Eye (tissue), 1 donor: ENCODE measurements at regions not wholly inside any gene's neighbourhood (a gene's known extent, or its start where the extent isn't known, plus 50 kb on each side); places are given as distances from the start of the nearest gene placed in this dataset.
"Not testable (repeated sequence)": the region's sequence is repeated elsewhere in the genome, so short reads cannot be mapped to it uniquely, and the experiment has no call there.

Experiments used
- DNase-seq: peaks from one replicate; pipeline ENCODE4 v3.0.0-alpha.2; 2015

- DNase-seq, result no peak
Measured at GRCh38 chr4:141347684-141348083, 127.0 kb downstream of the ZNF330 start.

- no peak for DNase-seq
Measured at GRCh38 chr4:141348125-141348524, 127.4 kb downstream of the ZNF330 start.

- DNase-seq, result no peak
Measured at GRCh38 chr4:141348573-141348972, 127.9 kb downstream of the ZNF330 start.

DNA sequence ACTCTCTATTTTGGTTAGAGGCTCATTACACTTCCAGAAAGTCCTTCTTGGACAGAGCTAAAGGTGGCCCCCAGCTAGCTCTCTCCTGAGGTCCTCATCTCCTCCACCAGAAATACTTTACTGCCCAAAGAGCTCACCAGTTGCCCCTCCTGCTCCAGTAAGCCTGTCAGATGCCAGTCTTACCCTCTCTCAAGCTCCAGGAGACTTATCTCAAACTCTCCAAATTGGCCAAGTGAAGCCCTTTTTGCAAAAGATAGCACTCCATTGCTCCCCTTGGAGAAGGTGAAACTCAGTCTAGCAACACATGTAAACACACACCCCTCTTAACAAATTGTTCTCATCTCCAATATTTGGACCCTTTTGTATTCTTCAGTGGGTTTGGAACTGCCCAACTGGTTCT lies 128.5 kb downstream of the ZNF330 start:
- DNase-seq, result no peak

GRCh38 chr4:141350122-141350905 lies 129.6 kb downstream of the ZNF330 start:
- peak; percentile 27 for DNase-seq

DNA sequence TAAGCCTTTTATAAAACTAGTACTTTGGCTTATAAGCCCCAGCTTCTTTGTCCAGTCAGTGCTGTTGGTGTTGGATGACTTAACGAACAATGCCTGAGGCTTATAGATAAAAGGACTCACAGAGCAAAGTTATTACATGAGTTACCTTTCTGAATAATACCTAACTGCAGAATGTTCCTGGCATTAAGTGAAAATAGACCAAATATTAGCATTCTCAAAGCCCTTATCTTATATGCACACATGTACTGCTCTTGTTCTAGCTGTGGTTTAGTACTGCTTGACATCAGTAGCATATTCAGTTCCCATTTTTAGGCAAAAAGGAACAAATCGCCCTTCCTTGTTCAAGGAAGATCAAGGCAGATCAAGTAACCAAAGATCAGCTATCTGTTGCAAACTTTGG lies 131.6 kb downstream of the ZNF330 start:
- no peak for DNase-seq

GRCh38 chr4:141352909-141353525 lies 132.3 kb downstream of the ZNF330 start:
- no peak for DNase-seq

DNA sequence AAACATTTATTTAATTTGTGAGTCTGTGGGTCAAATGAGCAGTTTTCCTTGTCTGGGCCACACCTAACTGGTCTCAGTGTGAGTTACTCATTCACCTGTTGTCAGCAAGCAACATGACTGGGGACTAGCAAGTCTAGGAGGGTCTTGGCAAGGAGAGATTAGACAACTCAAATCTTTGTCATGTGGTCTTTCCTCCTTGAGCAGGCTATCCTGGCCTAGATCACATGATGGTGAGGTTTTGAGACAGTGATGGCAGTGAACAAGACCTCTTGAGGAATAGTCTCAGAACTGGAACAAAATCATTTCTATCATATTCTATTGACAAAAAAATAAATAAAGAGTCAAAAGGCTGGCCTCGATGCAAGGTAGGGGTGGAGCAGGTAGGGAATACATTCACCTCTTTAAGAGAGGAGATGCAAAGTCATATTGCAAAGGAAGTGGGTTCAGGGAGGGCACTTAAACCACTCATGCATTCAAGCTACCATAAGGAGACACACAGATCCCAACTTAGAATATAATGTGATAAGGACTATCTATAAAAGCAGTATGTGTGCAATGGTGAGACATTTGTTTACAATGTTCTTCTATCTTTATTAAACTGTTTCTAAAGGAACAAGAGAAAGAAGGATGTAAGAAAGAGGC lies 135.7 kb downstream of the ZNF330 start:
- no peak for DNase-seq

GRCh38 chr4:141356963-141357335 lies 136.3 kb downstream of the ZNF330 start:
- DNase-seq, result no peak

DNA sequence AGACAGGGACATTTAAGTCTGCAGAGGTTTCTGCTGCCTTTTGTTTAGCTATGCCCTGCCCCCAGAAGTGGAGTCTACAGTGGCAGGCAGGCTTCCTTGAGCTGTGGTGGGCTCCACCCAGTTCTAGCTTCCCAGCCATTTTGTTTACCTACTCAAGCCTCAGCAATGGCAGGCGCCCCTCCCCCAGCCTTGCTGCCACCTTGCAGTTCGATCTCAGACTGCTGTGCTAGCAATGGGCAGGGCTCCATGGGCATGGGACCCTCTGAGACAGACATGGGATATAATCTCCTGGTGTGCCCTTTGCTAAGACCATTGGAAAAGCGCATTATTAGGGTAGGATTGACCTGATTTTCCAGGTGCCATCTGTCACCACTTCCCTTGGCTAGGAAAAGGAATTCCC lies 147.5 kb downstream of the ZNF330 start:
- DNase-seq, result not testable (repeated sequence)

DNA sequence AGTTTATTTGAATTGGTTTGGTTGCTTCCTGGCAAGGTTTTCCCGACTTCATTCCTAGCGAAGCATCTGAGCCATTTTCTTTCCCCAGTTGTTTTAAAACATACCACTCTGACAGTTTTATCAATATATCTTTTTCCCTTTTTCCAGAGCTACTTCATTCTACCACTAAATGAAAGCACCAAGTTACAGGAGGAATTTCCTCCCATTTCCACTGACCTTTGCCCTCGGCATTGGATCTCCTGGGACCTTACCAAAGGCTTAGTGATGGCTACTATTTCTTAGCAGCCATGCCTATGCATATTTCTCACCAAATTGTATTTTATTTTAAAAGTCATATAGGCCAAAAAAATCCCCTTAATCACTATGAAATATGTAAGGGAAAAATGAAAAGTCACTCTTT lies 150.5 kb downstream of the ZNF330 start:
- DNase-seq, result no peak

DNA sequence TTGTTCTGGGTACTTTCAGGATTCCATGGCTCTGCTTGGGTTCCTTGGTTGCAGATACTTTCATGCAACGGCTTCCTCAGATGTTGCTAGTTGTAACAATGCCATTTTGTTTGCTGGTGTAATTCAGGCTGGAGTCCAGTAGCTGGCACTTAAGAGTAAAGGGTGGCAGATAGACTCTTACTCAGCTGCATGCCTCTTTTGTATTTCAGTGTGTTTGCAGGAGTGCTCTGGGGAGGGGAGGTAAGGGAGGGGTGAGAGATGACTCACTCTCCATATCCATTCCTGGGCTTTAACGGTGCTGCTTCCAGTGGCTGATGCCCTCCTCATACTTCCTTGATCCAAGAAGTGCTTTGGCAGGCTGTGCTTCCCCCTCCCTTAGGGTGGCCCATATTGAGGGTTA lies 155.2 kb downstream of the ZNF330 start:
- DNase-seq, result no peak

DNA sequence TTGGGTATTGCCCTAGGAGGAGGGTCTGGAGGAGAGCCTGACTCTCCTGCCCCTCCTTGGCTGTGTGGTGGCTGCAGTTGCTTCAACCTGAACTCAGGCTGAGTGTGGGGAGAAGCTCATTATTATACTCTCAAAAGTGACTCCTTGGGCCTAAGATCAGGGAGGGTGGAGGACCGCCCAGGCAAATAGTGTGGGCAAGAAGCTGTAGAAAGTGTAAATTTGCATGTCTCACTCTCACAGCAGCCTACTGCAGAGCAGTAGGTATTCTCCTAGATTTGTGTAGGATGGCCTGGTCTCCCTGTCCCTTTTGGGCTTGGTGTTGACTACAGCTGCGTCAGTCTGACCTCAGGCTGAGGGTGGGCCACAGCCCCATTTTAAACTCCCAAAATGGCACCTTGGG lies 156.1 kb downstream of the ZNF330 start:
- DNase-seq, result no peak

DNA sequence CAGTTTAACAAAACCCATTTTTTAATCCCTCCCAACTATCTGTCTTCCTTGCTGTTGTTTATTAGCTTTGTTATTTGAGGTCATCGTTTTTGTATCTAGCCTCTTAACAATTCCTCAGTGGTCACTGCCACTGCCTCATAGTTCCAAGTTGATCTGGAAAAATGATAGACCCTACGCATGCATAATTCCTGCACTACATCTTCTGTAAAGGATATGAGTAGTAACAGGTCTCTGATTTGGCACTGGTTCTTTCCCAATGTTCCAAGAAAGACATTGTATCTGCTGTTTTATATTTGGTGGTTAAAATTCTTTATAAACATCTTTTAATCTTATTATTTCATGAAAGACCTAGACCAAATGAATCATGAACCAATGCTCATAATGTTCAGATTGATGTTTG lies 166.6 kb downstream of the ZNF330 start:
- DNase-seq, result no peak

- no peak for DNase-seq
Measured at GRCh38 chr4:141388481-141388880, 167.8 kb downstream of the ZNF330 start.

DNA sequence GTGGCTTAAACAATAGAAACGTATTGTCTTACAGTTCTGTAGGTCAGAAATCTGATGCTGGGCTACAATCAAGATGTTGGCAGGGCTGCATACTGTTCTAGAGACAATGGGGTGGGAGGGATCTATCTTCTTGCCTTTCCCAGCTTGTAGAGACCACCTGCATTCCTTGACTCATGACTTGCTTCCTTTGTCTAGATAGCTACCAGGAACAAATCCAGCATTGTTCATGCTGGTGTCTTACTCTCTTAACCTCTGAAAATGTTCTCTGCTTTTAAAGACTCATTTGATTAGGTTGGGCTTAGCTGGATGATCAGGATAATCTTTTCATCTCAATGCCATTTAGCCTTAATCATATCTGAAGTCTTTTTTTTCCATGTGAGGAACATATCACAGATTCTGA lies 169.0 kb downstream of the ZNF330 start:
- DNase-seq, result no peak

DNA sequence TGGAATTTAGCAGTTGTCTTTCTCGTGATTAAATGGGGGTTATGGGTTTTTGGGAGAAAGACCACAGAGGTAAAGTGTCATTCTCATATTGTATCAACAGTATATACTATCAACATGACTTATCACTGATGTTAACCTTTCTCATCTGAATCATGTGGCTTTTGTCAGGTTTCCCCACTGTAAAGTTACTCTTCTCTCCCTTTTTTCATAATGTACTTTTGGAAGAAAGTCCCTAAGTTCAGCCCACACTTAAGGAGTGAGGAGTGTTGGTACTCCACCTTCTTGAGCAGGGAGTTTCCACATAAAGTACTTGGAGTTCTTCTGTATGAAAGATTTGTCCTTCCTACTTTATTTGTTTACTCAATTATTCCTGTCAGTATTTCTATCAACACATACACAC lies 169.9 kb downstream of the ZNF330 start:
- DNase-seq, result no peak

GRCh38 chr4:141391293-141391692 lies 170.6 kb downstream of the ZNF330 start:
- no peak for DNase-seq

- DNase-seq, result no peak
Measured at GRCh38 chr4:141391771-141392170, 171.1 kb downstream of the ZNF330 start.

GRCh38 chr4:141395246-141395830 lies 174.6 kb downstream of the ZNF330 start:
- DNase-seq, result no peak

DNA sequence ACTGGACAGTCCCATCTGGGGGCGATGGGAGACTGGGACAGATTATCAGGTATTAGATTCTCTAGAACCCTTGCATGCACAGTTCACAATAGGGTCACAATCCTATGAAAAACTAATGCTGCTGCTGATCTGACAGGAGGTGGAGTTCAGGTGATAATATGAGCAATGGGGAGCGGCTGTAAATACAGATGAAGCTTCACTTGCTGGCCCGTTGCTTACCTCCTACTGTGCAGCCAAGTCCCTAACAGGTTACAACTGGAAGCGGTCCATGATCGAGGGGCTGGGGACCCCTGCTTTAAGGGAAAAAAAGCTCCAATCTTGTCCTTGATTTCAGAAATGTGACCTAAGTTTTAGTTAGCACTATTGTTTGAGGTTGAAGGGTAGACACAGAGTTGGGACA lies 175.2 kb downstream of the ZNF330 start:
- no peak for DNase-seq

DNA sequence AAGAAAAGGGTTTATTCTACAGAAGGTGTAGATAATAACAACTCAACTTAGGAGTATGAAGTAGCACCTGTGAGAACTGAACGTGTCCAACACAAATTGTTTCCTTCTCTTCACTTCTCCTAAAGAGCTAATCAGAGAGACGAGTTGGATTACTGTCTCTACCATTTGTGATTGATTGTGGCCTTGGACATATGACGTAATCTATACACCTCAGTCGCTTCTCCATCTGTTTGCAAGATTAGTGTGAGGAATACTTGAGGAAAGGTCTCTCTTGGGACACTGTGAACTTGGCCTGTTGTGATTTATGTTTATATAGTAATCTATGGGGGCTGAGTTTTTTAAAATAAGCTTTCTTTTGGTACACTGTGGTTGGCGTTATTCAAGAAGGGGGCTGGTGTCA lies 182.0 kb downstream of the ZNF330 start:
- no peak for DNase-seq

GRCh38 chr4:141403782-141404181 lies 183.1 kb downstream of the ZNF330 start:
- DNase-seq, result no peak

DNA sequence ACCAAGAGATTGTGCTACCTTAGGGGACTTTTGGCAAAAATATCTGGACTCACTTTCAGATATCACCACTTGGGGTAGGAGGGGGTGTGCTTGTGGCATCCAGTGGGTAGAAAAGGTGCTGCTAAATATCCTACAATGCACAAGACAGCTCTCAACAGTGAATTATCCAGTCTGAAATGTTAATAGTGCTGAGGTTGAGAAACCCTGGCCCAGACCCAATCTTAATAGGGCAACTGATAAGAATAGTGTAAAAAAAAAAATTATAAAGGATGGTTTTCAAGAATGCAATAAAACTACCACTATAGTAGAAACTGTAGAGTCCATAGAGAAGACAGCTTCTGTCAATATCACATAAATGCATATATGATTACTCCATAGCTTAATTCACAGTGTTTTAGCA lies 185.5 kb downstream of the ZNF330 start:
- no peak for DNase-seq
